HG02759 (cell line): ENCODE measurements at regions not wholly inside any gene's neighbourhood (a gene's known extent, or its start where the extent isn't known, plus 50 kb on each side); places are given as distances from the start of the nearest gene placed in this dataset.
"Not testable (repeated sequence)": the region's sequence is repeated elsewhere in the genome, so short reads cannot be mapped to it uniquely, and the experiment has no call there.

Experiments used
- ATAC-seq: cut with Tn5 transposase; IDR thresholded peaks from one replicate; pipeline ENCODE4 v1.9.1; 2021; ENCODE audit warnings: mild to moderate bottlenecking, moderate library complexity; ENCODE audit not compliant: unreplicated experiment

DNA sequence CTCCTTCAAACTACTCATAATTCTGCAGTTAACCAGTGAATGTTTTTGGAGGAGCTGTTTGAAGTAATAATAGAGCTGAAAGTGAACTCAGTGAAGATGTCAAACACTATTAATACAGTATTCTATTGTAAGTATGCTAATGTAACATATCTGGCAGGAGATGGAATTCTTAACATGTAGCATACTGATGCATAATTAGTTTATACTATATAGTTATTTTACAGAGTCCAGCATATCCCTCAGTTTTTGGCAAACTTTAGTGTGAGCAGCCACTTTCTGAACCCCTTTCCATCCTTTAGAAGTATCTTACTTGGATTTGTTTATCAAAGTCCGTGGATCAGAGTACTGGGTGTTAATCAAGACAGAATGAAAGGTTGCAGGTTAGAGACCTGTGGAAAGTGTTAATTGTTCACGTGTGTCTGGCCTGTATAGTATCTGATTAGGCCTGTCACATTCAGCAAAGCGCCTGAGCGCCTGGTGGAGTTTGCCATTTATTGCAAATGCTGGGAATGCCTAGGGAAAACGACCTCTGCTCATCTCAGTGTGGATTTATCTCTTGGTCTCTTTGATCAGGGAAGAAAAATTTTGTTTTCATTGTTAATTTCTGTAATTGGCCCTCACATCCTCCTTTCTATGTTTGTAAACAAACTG lies 251.7 kb upstream of the MAD2L1 start:
- ATAC-seq: no peak

DNA sequence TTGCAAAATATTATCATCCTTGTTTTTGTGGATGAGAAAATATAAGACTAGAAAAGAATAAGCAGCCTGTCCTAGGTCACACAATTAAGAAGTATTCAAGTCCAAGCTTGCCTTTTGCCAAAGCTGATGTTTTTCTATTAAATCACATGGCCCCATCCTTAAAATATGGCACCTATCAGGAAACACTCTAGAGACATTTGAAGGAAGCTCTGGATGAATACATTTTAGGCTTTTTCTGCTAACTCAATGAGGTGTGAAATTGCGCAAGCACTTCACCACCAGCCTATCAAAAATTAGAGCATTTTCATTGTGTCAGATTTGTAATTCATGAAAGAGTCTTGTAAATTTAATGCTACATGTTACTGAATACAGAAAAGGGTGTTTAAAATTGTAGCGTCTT lies 251.1 kb upstream of the MAD2L1 start:
- ATAC-seq: no peak

DNA sequence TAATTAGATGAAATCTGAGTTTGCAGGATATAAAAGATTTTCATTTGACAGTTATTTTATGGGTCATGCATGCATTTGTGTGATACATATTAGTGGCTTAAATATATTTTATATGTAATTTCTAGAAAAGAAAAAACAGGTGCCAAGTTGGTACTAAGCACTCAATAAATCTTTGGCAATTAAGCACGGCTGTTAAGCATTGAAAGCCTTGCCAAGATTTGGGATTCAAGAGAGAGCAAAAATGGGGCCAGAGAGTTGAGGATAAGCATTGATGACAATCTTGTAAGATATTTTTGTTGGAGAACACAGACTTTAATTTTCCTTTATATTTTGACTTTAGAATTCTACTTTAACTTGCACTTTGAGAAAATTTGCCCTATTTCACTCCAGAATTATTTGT lies 249.8 kb upstream of the MAD2L1 start:
- no peak for ATAC-seq

DNA sequence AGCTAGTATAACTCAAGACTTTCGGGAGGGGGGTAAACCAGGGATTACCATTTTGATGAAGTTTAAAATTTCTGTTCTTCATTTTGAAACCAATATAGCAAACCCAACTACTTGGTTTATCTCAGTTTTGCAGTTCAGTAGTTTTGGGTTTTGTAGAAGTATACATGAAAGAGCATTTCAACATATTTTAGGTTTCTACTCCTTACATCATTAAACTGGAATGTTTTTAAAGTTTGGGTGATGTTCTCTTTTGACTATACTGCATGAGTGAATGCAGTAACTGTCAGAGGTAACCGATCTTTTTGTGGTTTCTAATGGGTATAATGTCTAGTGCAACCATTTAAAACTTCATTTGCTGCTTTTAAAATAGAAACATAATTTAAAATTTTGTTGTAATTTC lies 248.3 kb upstream of the MAD2L1 start:
- no peak for ATAC-seq

DNA sequence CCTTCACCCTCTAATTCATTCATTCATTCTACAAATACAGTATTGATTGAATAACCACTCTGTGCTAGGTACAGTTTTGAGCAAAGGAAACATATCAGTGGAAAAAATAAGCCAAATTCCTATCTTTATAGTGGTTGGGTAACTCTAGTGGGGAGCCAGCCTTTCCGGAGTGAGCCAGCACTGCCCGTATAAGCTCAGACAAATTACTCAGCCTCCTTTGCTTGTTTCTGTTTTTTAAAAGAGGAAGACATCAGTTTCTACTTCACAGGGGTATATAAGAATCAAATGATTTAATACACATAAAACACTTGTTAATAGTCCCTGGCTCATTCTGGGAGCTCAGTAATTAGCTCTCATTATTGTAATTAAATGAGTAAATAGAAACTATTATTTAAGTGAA lies 238.2 kb upstream of the MAD2L1 start:
- ATAC-seq: no peak

DNA sequence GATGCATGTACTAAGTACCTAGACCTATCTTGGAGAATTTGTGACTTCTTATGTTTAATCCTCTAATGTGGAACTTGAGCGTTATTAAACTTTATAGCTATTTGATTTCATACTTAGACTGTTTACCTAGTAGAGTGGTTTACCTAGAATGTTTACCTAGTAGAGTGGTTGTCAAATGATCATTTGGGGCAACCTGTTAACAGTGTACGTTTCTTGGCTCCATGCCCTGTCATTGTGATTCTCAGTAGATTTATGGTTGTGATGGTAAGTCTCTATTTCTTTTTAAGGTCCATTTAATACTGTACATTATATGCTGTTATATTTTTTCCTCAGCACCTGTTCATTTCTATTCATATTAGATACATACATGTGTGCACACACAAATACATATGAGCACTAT lies 233.0 kb upstream of the MAD2L1 start:
- no peak for ATAC-seq

DNA sequence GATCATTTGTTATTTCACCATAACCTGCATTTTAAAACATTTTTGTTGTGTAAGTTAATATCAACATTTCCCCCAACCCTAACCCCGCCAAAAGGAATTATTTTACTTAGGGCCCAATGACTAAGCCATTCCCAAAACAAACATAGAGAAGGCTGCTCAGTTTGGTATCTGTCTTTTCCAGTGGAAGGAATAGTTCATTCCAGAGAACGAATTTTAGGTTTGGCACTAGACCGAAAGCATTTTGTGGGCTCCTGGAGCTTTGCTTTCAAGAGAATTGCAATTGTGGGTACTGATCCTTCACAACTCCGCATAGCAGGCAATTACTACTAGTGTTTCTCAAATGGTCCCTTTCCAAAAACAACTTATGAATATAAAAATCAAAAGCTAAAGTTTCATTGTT lies 226.7 kb upstream of the MAD2L1 start:
- ATAC-seq: no peak

DNA sequence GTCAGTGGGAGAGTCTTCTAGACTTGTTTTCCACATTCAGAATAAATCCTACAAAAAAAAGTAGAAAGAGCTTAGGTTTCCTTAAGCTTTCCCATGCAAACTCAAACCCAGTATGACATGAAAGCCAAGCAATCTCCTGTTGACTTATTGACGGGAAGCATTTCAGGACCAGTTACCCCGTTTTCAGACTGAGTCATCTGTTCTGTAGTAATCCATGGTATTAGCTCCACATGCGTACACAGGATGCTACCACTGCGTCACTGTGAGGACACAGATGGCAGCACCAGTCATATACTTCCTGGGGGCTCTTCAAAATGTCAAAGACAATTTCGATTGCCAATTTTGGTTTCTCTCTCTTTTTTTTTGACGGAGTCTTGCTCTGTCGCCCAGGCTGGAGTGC lies 224.9 kb upstream of the MAD2L1 start:
- ATAC-seq: no peak

DNA sequence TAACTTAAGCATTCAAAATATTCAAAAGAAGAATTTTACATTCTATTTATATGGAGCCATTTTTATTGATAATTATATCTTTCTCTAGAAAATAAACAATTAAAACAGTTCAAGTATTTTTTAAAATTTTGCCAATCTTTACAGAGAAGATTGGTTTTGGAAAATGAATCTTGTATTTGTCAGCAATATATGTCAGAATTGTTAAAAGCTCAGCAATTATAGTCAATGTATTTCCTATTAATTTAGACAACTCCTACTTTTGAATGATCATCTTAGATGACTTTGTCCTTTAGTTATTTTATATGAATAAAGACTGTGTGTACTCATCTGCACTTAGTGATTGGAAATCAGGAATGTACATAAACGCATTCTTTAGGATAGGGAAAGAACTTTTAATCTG lies 223.9 kb upstream of the MAD2L1 start:
- no peak for ATAC-seq

DNA sequence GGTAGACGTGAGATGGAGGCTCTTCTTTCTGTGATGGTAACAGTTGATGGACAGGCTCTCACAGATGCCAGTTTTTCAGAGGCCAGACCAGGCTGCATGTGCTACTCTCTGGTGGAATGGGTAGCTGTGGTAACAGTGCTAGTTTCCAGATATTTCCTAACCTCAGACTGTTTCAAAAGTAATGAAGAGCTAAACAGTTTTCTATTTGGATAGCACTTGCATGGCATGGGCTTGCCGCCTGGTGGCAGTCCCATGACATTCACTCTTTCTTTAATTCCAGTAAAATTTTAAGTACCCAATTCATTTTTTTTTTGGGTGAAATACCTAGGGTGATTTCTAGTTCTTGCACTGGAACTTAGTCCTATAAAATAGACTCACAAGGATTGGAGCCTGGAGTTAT lies 220.2 kb upstream of the MAD2L1 start:
- ATAC-seq: no peak

DNA sequence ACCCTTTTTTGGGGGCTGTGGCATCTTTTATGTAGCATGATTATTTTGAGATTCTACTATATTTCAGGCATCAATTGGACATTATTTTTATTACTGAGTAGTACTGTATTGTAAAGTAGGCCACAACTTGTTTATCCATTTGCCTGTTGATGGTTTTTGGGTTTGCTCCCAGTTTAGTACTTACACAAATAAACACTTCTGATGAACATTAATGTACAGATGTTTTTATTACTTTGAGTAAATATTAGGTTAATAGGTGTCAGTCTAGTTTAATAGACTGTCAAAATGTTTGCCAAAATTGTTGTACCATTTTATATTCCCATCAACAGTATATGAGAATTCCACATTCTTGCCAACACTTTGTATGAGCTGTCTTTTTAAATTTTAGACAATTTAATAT lies 214.9 kb upstream of the MAD2L1 start:
- no peak for ATAC-seq

DNA sequence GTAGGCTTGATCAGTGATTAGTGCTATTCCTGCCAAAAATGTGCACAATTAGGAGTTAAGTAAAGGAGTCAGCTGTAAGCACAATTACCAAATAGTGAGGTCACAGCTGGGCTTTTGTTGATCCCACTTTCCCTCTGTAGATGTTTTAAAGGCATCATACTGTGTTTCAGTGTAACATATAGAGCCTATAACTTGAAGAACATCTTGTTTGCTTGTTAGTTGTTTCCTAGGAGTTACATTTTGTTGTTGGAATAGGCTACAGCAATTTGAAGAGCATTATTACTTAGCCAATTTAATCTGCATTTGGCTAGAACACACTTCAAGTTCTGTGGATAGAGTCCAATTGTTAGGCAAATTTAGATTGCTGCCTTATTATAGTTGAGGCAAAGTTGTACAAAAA lies 210.7 kb upstream of the MAD2L1 start:
- no peak for ATAC-seq

DNA sequence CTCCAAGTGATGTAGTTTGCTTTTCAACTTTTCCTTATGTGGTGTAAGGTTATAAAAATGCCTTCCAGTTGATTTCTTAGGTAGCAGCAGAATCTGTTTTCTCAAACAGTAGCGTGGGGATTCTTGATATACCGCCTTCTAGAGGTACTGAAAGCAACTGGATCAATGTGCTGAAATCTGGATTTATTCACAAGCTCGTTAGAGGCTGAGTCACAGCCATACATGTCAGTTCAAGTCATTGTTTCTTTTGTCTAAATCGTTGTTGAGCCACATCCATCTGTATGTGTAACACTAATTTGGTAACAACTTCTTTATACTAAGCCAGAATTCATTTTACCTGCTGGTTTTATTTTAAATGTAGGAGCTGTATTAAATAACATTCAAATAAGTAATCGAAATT lies 200.0 kb upstream of the MAD2L1 start:
- no peak for ATAC-seq

DNA sequence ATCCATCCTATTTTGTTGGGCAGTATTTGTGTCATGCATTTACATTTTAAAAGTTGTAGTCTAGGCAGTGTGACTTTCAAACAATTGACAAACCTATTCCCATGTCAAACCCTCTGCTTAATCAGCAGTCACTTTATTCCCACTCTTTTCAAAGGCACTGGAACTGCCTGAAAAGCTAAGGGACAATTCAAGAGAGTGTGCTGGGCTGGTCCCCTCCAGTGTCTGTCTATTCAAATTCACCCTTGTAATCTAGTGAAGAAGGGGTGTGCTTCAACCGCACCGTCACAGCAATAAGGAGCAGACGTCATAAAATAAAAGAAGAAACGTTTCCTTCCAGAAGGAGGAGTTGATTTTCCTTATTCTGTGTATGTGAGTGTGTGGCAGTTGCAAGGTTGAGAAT lies 197.0 kb upstream of the MAD2L1 start:
- ATAC-seq: no peak

DNA sequence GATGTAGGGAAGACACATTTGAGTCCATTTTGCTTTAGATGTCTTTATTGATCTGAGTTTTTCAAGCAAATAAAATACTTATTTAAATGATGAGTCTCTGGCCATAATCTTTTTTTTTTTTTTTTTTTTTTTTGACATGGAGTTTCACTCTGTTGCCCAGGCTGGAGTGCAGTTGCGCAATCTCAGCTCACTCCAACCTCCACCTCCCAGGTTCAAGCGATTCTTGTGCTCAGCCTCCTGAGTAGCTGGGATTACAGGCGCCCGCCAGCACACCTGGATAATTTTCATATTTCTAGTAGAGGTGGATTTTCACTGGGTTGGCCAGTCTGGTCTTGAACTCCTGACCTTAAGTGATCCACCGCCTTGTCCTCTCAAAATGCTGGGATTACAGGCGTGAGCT lies 194.5 kb upstream of the MAD2L1 start:
- ATAC-seq: no peak

DNA sequence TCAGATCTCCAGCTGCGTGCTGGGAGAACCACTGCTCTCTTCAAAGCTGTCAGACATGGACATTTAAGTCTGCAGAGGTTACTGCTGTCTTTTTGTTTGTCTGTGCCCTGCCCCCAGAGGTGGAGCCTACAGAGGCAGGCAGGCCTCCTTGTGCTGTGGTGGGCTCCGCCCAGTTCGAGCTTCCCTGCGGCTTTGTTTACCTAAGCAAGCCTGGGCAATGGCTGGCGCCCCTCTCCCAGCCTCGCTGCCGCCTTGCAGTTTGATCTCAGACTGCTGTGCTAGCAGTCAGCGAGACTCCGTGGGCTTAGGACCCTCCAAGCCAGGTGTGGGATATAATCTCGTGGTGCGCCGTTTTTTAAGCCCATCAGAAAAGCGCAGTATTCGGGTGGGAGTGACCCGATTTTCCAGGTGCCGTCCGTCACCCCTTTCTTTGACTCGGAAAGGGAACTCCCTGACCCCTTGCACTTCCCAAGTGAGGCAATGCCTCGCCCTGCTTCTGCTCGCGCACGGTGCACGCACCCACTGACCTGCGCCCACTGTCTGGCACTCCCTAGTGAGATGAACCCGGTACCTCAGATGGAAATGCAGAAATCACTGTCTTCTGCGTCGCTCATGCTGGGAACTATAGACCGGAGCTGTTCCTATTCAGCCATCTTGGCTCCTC lies 189.6 kb upstream of the MAD2L1 start:
- not testable (repeated sequence) for ATAC-seq

DNA sequence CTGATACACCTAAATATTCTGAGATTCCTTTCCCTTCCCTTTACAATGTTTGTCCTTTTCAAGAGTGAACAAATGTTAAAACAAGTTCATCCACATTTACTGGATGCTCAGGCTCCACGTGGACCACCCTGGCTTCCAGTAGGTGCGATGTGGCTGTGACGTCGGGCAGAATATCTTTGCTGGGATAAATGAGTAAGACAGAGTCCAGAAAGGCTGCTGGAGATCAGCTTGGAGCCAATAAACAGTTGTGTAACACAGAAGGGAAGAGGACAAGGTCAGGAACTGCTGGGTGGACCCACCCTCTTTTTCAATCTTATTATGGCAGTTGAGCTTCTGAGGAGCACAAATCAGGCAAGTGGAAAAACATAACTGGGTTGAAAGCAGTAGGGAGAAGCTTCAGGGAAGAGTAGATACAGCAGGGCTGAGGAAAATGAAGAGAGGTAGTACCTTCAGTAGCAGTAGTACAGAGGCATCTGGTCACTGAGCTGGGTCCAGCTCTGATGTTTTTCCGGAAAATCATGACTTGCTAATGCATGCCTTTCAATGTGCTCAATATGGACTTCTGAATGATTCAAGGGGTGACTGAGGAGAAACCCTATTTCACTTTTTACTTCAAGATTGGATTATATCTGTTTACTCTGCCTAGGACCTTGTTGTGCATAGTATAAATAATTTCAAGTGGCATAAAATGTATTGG lies 171.8 kb upstream of the MAD2L1 start:
- no peak for ATAC-seq

DNA sequence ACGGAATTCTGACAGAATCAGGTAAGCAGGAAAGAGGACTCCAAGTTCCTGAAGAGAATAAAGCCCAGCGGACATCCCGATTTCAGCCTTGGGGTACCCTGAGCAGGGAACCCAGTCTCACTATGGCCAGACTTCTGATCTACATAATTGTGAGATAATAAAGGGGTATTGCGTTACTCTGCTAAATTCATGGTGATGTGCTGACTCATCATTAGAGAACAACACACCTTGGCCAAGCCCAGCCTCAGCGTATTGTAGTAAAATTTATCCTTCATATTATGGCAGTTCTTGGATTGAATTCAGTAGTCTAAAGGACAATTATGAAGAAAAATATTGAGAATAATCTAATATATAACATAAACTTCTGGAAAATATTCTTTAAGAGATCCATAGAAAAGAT lies 170.2 kb upstream of the MAD2L1 start:
- no peak for ATAC-seq

DNA sequence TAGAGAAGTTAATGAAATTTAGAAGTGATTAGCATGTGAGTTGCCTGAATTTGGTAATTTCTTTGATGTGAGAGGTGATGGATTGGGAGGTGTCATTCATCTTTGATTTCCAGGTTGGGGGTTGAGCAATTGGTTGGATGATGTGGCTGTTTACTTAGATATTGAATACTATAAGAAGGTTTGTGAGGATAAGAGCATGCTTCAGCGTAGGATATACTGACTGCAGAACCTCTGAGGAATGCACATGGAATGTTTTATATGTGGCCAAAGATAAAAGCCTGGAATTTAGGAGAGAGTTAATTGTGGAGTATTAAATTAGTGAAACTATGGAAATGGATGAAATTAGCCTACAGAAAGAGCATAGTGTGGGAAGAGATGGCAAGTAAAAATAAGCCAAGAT lies 165.4 kb upstream of the MAD2L1 start:
- no peak for ATAC-seq

DNA sequence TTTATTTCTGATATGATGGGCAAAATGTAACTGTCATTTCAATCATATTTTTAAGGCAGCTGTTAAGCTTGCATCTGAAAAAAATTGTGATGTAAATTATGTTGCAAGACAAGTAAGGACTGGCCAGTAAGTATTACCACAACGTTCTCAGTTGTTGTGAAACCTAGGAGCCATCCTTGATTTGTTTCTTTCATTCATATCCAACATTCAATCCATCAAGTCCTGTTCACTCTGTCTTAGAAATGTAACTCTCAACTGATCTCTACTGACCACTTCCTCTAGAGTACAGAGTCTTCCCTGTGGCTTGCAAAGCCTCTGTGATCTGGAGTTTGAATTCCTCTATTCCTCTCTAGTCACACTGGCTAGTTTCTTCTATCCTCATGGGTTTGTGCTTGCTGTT lies 161.4 kb upstream of the MAD2L1 start:
- no peak for ATAC-seq

DNA sequence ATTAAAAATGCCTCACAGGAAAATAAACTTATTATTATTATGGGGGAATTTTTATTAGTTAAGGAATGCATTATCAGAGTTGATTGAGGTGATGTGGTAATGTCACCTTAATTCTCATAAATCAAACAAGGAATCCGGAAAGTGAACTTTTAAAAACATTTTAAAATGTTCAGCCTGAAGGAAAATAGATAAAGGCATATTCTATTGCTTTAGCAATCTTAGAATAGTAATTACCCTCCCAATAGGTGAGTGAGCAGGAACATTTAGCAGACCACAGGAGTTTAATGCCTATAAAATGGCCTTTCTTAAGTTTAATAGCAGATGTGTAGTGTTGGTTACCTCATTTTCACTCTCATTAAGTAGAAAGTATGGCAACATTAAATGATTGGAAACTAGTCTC lies 160.9 kb upstream of the MAD2L1 start:
- ATAC-seq: no peak

DNA sequence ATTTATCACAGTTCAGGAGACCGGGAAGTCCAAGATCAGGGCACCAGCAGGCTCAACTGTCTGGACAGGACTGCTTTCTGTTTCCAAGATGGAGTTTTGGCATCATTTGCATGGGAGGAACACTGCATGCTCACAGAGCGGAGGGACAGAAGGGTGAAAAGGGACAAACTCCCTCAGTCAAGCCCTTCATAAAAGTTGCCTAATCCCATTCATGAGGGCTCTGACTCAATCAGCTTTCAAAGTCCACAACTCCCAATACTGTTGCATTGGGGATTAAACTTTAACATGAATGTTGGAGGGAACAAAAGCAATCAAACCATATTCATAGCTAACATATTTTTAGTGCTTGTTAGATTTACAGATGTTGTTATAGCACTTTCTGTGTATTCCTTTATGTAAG lies 158.9 kb upstream of the MAD2L1 start:
- no peak for ATAC-seq

DNA sequence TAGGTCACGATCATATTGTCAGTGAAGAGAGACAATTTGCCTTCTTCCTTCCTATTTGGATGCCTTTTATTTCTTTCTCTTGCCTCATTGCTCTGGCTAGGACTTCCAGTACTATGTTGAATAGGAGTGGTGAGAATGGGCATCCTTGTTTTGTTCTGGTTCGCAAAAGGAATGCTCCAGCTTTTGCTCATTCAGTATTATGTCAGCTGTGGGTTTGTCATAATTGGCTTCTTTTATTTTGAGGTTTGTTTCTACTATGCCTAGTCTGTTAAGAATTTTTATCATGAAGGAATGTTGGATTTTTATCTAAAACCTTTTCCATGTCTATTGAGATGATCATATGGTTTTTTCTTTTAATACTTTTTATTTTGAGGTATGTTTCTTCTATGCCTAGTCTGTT lies 152.3 kb upstream of the MAD2L1 start:
- no peak for ATAC-seq
